Lung (tissue), 11 donors: ENCODE measurements at regions not wholly inside any gene's neighbourhood (a gene's known extent, or its start where the extent isn't known, plus 50 kb on each side); places are given as distances from the start of the nearest gene placed in this dataset.

Source experiments
- ATAC-seq: fragments of 200-7000 bp; cut with Tn5 transposase; one replicate; pipeline ENCODE4 v1.9.1; 2020; ENCODE audit warnings: moderate number of reproducible peaks; ENCODE audit not compliant: insufficient read depth, low FRiP score
- DNase-seq, 3 donors: peaks; one replicate each; pipeline ENCODE4 v3.0.0-alpha.2; 2013 to 2017
- H3K27ac ChIP-seq, 2 donors: one replicate each; pipeline ENCODE4 v1.5.1; 2013; ENCODE audit warnings: mild to moderate bottlenecking in 2 of 2, moderate library complexity in 2 of 2, control low read depth in 1 of 2, inconsistent platforms in 1 of 2, low read depth in 1 of 2, low read length in 1 of 2
- H3K27me3 ChIP-seq, 3 donors: one replicate each; pipeline ENCODE4 v1.5.1; 2013; ENCODE audit warnings: low read length in 2 of 3; ENCODE audit not compliant: control insufficient read depth in 3 of 3, insufficient read depth in 3 of 3
- H3K36me3 ChIP-seq, 4 donors: one replicate each; pipeline ENCODE4 v1.5.1; 2013; ENCODE audit warnings: low read length in 4 of 4, mild to moderate bottlenecking in 1 of 4, moderate library complexity in 1 of 4; ENCODE audit not compliant: control insufficient read depth in 4 of 4, insufficient read depth in 4 of 4
- H3K4me1 ChIP-seq, 5 donors: one replicate each; pipeline ENCODE4 v1.5.1; 2013; ENCODE audit warnings: low read length in 5 of 5, mild to moderate bottlenecking in 2 of 5, moderate library complexity in 1 of 5; ENCODE audit not compliant: control insufficient read depth in 5 of 5, insufficient read depth in 5 of 5
- H3K4me3 ChIP-seq: one replicate; pipeline ENCODE4 v1.5.1; 2013; ENCODE audit warnings: mild to moderate bottlenecking, control low read depth, moderate library complexity
- H3K9ac ChIP-seq, 2 donors: one replicate each; pipeline ENCODE4 v1.5.1; 2013; ENCODE audit warnings: low read length in 2 of 2, control low read depth in 1 of 2; ENCODE audit not compliant: insufficient read depth in 1 of 2
- H3K9me3 ChIP-seq, 4 donors: one replicate each; pipeline ENCODE4 v1.5.1; 2013; ENCODE audit warnings: low read length in 3 of 4, mild to moderate bottlenecking in 1 of 4, moderate library complexity in 1 of 4; ENCODE audit not compliant: control insufficient read depth in 4 of 4, insufficient read depth in 3 of 4
- CTCF ChIP-seq: IDR thresholded peaks from 2 replicates; pipeline ENCODE4 v1.5.1; 2012; ENCODE audit warnings: mild to moderate bottlenecking; ENCODE audit errors: control extremely low read depth, extremely low read depth
- WGBS, 2 donors: extraction: QIAGEN DNeasy Blood & Tissue Kit; methylation state at CpG; one replicate each; pipeline ENCODE4 v1.1.7; 2013; 5-methylcytosine and 5-hydroxymethylcytosine counted together
- donor health status: control.
- donor health status: control.
- donor health status: Bipolar disorder and iron deficiency.
- donor health status: healthy.
- donor health status: DM: yes; HTN: yes; CAD: no.

GRCh38 chr5:6146271-6146670 lies 232.1 kb downstream of the MED10 start:
- no peak for DNase-seq
- H3K9me3 ChIP-seq, result no peaks in the 10 kb centered on the region
- no peak overlapping the region for H3K4me3 ChIP-seq
- no peaks in the 10 kb centered on the region for H3K36me3 ChIP-seq
- 77 to 88% methylated on average over 2 of the region's 2 CpGs for WGBS, 2 donors
- no peak for TF ChIP-seq CTCF
- no peak overlapping the region for H3K9ac ChIP-seq
- no peaks in the 10 kb centered on the region for H3K27me3 ChIP-seq
- no peaks in the 10 kb centered on the region for H3K4me1 ChIP-seq
- H3K27ac ChIP-seq, result no peak overlapping the region
- ATAC-seq, result no peak

GRCh38 chr5:6145616-6146237 lies 232.6 kb downstream of the MED10 start:
- no peak overlapping the region for H3K9ac ChIP-seq
- no peaks in the 10 kb centered on the region for H3K36me3 ChIP-seq
- DNase-seq (no peak), ATAC-seq (no peak)
- no peaks in the 10 kb centered on the region for H3K27me3 ChIP-seq
- no peaks in the 10 kb centered on the region for H3K9me3 ChIP-seq
- H3K27ac ChIP-seq, result no peak overlapping the region
- no peak for TF ChIP-seq CTCF
- WGBS, 2 donors, result 87 to 90% methylated on average over 4 of the region's 4 CpGs
- H3K4me3 ChIP-seq, result no peak overlapping the region
- no peaks in the 10 kb centered on the region for H3K4me1 ChIP-seq

- Histone ChIP-seq H3K27me3 (no peaks in the 10 kb centered on the region), H3K36me3 (no peaks in the 10 kb centered on the region), H3K4me3 (no peak overlapping the region), H3K27ac (no peak overlapping the region), H3K9ac (no peak overlapping the region), H3K9me3 (no peaks in the 10 kb centered on the region), H3K4me1 (no peaks in the 10 kb centered on the region)
- DNase-seq (no peak), ATAC-seq (no peak)
- no peak for TF ChIP-seq CTCF
- WGBS, 2 donors, result 50 to 54% methylated on average over 5 of the region's 5 CpGs
These were observed 234.8 kb downstream of the MED10 start for GRCh38 chr5:6143523-6143922.

GRCh38 chr5:6142353-6142752 lies 236.0 kb downstream of the MED10 start:
- Histone ChIP-seq H3K9me3 (no peaks in the 10 kb centered on the region), H3K36me3 (no peaks in the 10 kb centered on the region), H3K4me1 (no peaks in the 10 kb centered on the region), H3K9ac (no peak overlapping the region), H3K27ac (no peak overlapping the region), H3K4me3 (no peak overlapping the region), H3K27me3 (no peaks in the 10 kb centered on the region)
- DNase-seq (no peak), ATAC-seq (no peak)
- no peak for TF ChIP-seq CTCF
- WGBS, 2 donors, result 69 to 72% methylated on average over 5 of the region's 5 CpGs
